GM12873 (cell line): ENCODE measurements at regions not wholly inside any gene's neighbourhood (a gene's known extent, or its start where the extent isn't known, plus 50 kb on each side); places are given as distances from the start of the nearest gene placed in this dataset.

Experiments
- TF ChIP-seq, protein P1 (sequence below): IDR thresholded peaks from 2 replicates; pipeline ENCODE4 v1.5.1; 2012; ENCODE audit warnings: low read depth, mild to moderate bottlenecking, moderate library complexity, low read length, control low read depth; ENCODE audit not compliant: insufficient read depth; ENCODE audit errors: missing control alignments

DNA sequence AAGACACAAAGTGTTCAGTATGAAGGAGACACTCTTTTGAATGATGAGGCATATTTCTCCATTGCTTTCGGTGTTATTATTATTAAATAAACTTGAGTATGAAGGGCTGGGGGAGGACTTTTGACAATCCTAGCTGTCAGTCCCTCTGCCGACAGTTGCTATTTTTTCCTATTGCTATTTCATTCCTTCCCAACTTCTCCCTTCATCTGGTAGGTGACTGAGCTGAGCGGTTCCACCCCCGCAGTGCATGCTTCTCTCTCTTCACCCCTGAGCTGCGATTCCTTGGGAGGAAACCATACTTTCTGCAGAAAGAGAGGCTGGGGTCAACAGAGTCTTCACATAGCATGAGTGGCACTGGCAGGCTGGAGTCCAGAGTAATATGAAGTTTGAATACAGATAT is 261.2 kb upstream of the TAC1 start:
- TF ChIP-seq, protein P1, sequence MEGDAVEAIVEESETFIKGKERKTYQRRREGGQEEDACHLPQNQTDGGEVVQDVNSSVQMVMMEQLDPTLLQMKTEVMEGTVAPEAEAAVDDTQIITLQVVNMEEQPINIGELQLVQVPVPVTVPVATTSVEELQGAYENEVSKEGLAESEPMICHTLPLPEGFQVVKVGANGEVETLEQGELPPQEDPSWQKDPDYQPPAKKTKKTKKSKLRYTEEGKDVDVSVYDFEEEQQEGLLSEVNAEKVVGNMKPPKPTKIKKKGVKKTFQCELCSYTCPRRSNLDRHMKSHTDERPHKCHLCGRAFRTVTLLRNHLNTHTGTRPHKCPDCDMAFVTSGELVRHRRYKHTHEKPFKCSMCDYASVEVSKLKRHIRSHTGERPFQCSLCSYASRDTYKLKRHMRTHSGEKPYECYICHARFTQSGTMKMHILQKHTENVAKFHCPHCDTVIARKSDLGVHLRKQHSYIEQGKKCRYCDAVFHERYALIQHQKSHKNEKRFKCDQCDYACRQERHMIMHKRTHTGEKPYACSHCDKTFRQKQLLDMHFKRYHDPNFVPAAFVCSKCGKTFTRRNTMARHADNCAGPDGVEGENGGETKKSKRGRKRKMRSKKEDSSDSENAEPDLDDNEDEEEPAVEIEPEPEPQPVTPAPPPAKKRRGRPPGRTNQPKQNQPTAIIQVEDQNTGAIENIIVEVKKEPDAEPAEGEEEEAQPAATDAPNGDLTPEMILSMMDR = no peak

DNA sequence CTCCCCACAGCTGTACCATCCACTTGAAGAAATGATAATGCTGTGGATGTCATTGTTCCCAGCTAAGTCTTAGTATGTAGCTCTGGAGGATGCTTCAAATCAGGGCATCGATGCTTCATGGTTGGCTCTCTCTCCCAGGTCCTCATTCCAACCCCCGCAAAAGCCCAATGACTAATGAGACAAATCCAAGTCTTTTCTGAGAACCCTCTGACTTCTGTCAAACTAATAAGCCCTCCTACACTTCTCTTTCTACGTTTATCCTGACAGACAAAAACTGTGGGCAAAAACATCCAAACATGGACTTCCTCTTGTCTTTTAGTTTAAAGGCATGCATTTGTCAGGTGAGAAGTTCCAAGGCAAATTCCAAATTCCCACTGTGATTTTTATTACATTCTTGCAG is 260.4 kb upstream of the TAC1 start:
- TF ChIP-seq, protein P1 = no peak

DNA sequence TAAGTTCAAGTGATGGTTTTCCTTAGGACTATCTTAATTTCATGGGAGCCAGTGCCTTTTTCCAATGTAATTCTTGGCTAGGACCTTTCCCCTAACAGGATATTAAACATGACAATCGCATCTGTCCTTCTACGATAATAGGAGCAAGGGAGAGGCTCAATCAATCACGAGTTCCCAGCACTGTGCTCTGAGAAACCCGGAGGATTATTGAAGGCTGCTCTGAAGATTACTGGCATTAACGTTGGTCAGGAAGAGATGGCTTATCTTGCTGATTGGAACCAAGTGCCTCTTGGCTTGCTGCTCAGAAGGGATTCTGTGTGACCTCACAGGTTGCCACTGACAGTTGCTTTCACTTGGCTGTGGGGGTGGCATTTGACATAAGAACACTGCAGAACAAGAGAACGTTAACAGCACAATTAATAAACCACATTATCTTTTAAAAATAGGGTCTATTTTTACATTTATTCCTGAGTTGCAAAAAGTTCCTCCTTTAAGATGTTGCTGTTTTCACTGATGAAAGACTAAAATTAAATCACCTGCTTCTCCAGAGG is 252.1 kb upstream of the TAC1 start:
- TF ChIP-seq, protein P1 = no peak

DNA sequence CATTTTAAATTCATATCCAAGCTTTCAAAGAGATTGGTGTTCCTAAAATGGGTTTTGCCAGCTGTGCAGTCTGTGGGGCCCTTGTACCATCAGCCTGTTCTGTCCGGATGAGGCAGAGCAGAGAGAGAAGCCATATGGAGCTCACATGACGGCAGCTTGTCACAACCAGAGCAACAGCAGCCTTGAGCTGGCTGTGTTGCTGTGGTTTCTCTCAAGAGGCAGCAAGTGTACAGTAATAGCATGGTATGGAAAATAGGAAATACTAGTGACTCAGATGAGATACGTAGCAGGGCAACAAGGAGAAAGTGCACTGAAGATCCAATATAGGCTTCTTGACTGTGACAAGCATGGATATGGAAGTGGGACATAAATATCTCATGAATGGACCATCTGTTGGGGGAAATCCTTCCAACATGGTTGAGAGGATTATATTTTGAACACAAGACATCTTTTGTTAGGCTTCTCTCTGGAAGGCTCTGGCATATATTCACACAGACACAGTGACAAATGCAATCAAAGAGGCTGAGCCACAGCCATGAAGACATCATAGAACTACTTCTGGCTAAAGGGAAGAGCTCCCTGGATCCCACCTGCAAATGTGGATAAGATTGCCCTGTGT is 251.0 kb upstream of the TAC1 start:
- TF ChIP-seq, protein P1 = no peak

DNA sequence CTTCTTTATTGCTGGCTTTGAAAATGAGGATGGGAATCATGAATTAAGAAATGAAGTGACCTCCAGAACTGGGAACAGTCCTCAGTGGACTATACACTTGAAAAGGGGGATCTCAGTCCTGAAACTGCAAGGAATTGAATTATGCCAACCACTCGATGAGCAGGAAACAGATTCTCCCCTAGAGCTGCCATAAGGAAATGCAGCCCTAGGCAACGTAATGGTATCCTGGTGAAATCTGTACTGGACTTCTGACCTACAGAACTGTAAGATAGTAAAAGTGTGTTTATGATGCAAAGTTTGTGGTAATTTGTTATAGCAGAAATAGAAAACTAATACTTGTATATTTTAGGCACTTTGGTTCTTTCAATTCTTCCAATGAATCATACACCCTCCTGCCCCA is 236.4 kb upstream of the TAC1 start:
- TF ChIP-seq, protein P1 = no peak

DNA sequence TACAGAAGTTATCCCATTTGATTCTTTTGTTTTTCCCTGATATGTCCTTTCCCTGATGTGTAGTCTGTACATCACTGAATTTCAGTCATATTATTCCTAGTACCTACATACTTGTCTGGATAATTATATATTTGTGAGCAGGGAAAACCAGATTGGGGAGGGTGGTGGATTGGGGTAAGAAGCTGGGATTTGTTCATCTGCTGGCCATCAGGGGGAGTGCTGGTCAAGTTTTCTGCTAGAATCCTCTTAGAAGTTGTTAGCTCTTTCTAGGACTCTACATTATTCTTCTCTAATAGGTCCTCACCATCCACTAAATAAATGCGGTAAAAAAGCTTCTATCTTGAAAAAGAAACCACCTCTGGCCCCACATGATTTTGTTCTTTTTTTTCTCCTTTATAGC is 232.7 kb upstream of the TAC1 start:
- TF ChIP-seq, protein P1 = peak; percentile 68

DNA sequence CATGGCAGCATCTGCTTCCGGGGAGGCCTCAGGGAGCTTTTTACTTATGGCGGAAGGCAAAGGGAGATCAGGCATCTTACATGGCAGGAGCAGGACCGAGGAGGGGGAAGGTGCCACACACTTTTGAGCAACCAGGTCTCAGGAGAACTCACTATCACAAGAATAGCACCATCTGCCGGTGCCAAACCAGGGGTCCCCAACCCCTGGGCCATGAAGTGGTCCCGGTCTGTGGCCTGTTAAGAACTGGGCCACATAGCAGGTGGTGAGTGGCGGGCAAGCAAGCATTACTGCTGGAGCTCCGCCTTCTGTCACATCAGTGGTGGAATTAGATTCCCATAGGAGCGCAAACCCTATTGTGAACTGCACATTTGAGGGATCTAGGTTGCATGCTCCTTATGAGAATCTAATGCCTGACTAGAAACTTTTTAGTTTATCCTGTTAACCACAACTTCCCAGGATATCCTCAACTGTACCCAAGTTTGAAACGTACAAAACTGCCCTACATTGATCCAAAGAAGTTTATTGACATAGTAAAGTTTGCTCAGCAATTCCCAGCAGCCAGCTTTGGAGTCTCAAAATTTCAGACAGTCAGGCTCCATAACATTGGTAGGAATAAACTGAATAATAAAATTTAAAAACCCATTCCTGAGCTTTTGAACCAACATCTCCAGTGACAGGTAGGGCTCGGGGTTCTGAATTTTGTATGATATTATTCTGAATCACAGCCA is 228.4 kb upstream of the TAC1 start:
- TF ChIP-seq, protein P1 = no peak
